ENCODE measurements at regions not wholly inside any gene's neighbourhood (a gene's known extent, or its start where the extent isn't known, plus 50 kb on each side); places are given as distances from the start of the nearest gene placed in this dataset.

DNA sequence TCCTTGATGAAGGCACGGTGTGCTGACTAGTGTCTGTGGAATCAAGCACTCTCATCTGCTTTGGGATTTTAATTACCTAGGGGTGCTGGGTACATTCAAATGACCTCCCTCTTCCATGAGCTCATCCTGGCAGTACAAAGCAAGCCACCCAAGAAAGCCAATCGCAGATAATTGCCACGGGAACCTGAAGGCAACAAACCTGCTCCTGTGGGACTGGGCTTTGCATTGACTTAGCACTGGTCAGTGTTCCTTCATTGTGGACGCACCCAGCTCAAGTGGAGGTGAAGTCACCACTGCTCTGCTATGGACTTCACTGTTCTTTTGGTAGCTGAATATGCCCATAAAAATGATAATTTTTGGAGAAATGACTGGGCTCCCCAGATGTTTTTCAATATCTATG is 261.6 kb upstream of the FERMT1 start:
- DNase-seq = no peak
- Histone ChIP-seq H4K20me1 (ENCODE audit: control insufficient read depth, insufficient read depth, insufficient read length) (no peaks in the 10 kb centered on the region), H3K79me1 (ENCODE audit: insufficient read depth, low read depth, low read length, poor library complexity, severe bottlenecking) (no peaks in the 10 kb centered on the region), H3K27ac (ENCODE audit: insufficient read length, low read depth, low read length) (no peak overlapping the region), H3K18ac (ENCODE audit: insufficient read length, low read depth, low read length) (no peak overlapping the region), H3K79me2 (ENCODE audit: insufficient read depth, low read length) (no peaks in the 10 kb centered on the region), H3K23ac (ENCODE audit: insufficient read length, low read depth, low read length) (no peak overlapping the region), H4K91ac (ENCODE audit: insufficient read length, low read depth, low read length) (no peak overlapping the region), H2BK12ac (ENCODE audit: insufficient read length, low read depth, low read length) (no peak overlapping the region), H3T11ph (ENCODE audit: low read length) (no peak overlapping the region), H3K56ac (ENCODE audit: insufficient read length, low read depth, low read length) (no peak overlapping the region), H4K5ac (ENCODE audit: insufficient read length, low read depth, low read length) (no peak overlapping the region), H4K8ac (replicated peaks; ENCODE audit: insufficient read length, low read depth, low read length) (no peak overlapping the region), H3K9ac (ENCODE audit: extremely low read depth, insufficient read length, low read length) (no peak overlapping the region), H3K4me1 (ENCODE audit: insufficient read depth, low read length) (no peaks in the 10 kb centered on the region), H2BK20ac (ENCODE audit: low read depth, low read length, poor library complexity, severe bottlenecking) (no peak overlapping the region), H3K23me2 (ENCODE audit: insufficient read length, low read depth, low read length, poor library complexity, severe bottlenecking) (no peaks in the 10 kb centered on the region), H3K9me3 (ENCODE audit: control insufficient read depth, low read depth, low read length) (no peaks in the 10 kb centered on the region), H2BK120ac (ENCODE audit: low read depth, low read length, poor library complexity, severe bottlenecking) (no peak overlapping the region), H2AK5ac (ENCODE audit: insufficient read length, low read length) (no peak overlapping the region), H3K4ac (ENCODE audit: low read depth, low read length) (no peak overlapping the region), H2BK5ac (ENCODE audit: insufficient read length, low read length) (no peak overlapping the region), H3K14ac (ENCODE audit: insufficient read depth, low read length) (no peak overlapping the region), H2AFZ (ENCODE audit: low read length) (no peak overlapping the region), H3K27me3 (ENCODE audit: insufficient read depth, low read length) (no peaks in the 10 kb centered on the region), H2BK15ac (ENCODE audit: low read depth, low read length) (no peak overlapping the region), H3K4me2 (ENCODE audit: insufficient read depth, insufficient read length, low read length) (no peak overlapping the region)
- WGBS (ENCODE audit: extremely low coverage, insufficient read length, low lambda C conversion rate) = no CpG with 5 or more reads among the region's 4 CpGs
- Mint-ChIP-seq H3K4me3 (no peak overlapping the region), H3K27ac (no peak overlapping the region), H3K9me3 (peaks cover 0 to 4% of the 10 kb centered on the region in 2 experiments; a peak in 2 of 5 replicates), H3K27me3 (ENCODE audit: low read depth) (no peaks in the 10 kb centered on the region), H3K36me3 (ENCODE audit: insufficient read depth in 1 of 3, low read depth in 3 of 3) (no peaks in the 10 kb centered on the region; a peak in 1 of 7 replicates), H3K4me1 (peaks cover 6% of the 10 kb centered on the region in 2 experiments; a peak in 3 of 4 replicates)
- TF ChIP-seq CTCF (conservative IDR thresholded peaks at IDR 0.05) = no peak

Data from H9 (cell line).